ENCODE measurements at regions not wholly inside any gene's neighbourhood (a gene's known extent, or its start where the extent isn't known, plus 50 kb on each side); places are given as distances from the start of the nearest gene placed in this dataset.

DNA sequence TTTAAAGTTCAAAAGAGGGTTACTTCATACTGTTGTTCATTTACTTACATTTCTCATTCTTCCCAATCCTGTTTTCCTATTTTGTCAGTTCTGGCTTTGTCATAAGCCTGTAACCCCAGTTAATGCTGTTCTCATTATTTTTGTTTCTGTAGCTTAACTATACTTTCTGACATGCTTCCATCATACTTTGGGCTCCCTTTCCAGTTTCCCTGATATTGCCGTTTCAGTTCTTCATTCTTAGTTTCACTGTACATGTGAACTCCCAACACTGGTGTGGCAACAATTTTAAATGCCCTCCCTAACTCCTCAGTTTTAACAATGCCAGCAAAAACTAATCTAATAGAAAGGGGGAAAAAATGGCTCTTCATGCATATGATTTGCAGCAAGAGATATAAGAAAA is 456.7 kb downstream of the LMO4 start:
- TF ChIP-seq, protein P1, sequence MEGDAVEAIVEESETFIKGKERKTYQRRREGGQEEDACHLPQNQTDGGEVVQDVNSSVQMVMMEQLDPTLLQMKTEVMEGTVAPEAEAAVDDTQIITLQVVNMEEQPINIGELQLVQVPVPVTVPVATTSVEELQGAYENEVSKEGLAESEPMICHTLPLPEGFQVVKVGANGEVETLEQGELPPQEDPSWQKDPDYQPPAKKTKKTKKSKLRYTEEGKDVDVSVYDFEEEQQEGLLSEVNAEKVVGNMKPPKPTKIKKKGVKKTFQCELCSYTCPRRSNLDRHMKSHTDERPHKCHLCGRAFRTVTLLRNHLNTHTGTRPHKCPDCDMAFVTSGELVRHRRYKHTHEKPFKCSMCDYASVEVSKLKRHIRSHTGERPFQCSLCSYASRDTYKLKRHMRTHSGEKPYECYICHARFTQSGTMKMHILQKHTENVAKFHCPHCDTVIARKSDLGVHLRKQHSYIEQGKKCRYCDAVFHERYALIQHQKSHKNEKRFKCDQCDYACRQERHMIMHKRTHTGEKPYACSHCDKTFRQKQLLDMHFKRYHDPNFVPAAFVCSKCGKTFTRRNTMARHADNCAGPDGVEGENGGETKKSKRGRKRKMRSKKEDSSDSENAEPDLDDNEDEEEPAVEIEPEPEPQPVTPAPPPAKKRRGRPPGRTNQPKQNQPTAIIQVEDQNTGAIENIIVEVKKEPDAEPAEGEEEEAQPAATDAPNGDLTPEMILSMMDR (IDR thresholded peaks at IDR 0.05; ENCODE audit: low read length) = no peak
- TF ChIP-seq EZH2 (IDR thresholded peaks at IDR 0.05; ENCODE audit: borderline replicate concordance, low read length) = no peak

All from OCI-LY1 (cell line).